Endothelial cell of umbilical vein (primary cell): ENCODE measurements at regions not wholly inside any gene's neighbourhood (a gene's known extent, or its start where the extent isn't known, plus 50 kb on each side); places are given as distances from the start of the nearest gene placed in this dataset.

ENCODE experiments used
- BruUV-seq: library from RNA; stranded (reverse); fragments of 400-500 nt; replicated peaks from 2 replicates; lab custom pipeline; 2021; lab: Mats Ljungman, UMichigan
- CTCF ChIA-PET: fragments of 300-600, 350-600 bp; sonication (Branson Sonifier 250); formaldehyde crosslinking; loops from one replicate; lab custom pipeline; 2021; ENCODE audit warnings: antibody characterized with exemption, inconsistent platforms; lab: Charles Lee
- POLR2A ChIA-PET: fragments of 300-600, 350-600 bp; sonication (Branson Sonifier 250); formaldehyde crosslinking; loops from one replicate; lab custom pipeline; 2021; ENCODE audit warnings: antibody characterized with exemption, inconsistent platforms; lab: Charles Lee
- DNase-seq: peaks from one replicate; pipeline ENCODE4 v3.0.0-alpha.2; 2011; ENCODE audit warnings: low read depth, low spot score
- FAIRE-seq: peaks from 2 replicates; lab custom pipeline; 2011; peaks lifted over from hg19 to GRCh38; lab: Jason Lieb, UNC
- H2AFZ ChIP-seq: 2 replicates; pipeline ENCODE4 v1.6.0; 2012; ENCODE audit warnings: low read depth, low read length, control low read depth, inconsistent platforms
- H3K27ac ChIP-seq: 2 replicates; pipeline ENCODE4 v1.5.1; 2011; ENCODE audit warnings: low read depth, mild to moderate bottlenecking, control low read depth, low read length, moderate library complexity; ENCODE audit not compliant: insufficient read depth
- H3K27me3 ChIP-seq, 2 experiments: 2 replicates each; pipeline versions ENCODE4 v1.6.0 to v1.6.1; 2011; ENCODE audit warnings: low read length in 2 of 2, mixed read lengths in 1 of 2; ENCODE audit not compliant: control insufficient read depth in 2 of 2, insufficient read depth in 2 of 2
- H3K36me3 ChIP-seq, 2 experiments: 2 replicates in 1 of 2; 3 replicates in 1 of 2; pipeline ENCODE4 v1.5.1; 2011; ENCODE audit warnings: low read length in 2 of 2, mild to moderate bottlenecking in 1 of 2, moderate library complexity in 1 of 2; ENCODE audit not compliant: control insufficient read depth in 2 of 2, insufficient read depth in 2 of 2; ENCODE audit errors: extremely low read depth in 1 of 2
- H3K4me1 ChIP-seq: 3 replicates; pipeline ENCODE4 v1.5.1; 2011; ENCODE audit warnings: mild to moderate bottlenecking, low read length; ENCODE audit not compliant: control insufficient read depth, insufficient read depth; ENCODE audit errors: extremely low read depth
- H3K4me2 ChIP-seq: 2 replicates; pipeline ENCODE4 v1.6.1; 2011; ENCODE audit warnings: low read length, control low read depth, mixed read lengths; ENCODE audit not compliant: insufficient read depth
- H3K4me3 ChIP-seq, 3 experiments: fragments of 200-600 bp in 1 of 3; sonication (generic), shearing (Covaris generic) in 1 of 3; replicated peaks in 1 of 3; 2 replicates each; pipeline ENCODE4 v1.5.1; 2011 to 2016; ENCODE audit warnings: control low read depth in 3 of 3, low read length in 3 of 3, mild to moderate bottlenecking in 2 of 3, inconsistent platforms in 1 of 3, low read depth in 1 of 3, moderate library complexity in 1 of 3; ENCODE audit not compliant: insufficient read depth in 1 of 3
- H3K79me2 ChIP-seq: 2 replicates; pipeline ENCODE4 v1.6.0; 2012; ENCODE audit warnings: low read length, inconsistent platforms; ENCODE audit not compliant: control insufficient read depth, insufficient read depth
- H3K9ac ChIP-seq: replicated peaks from 2 replicates; pipeline ENCODE3; 2011; ENCODE audit warnings: low read length, control low read depth; ENCODE audit not compliant: insufficient read depth; ENCODE audit errors: extremely low read depth
- H3K9me1 ChIP-seq: replicated peaks from 3 replicates; pipeline ENCODE4 v1.6.0; 2011; ENCODE audit warnings: mild to moderate bottlenecking, low read length; ENCODE audit not compliant: control insufficient read depth, insufficient read depth; ENCODE audit errors: extremely low read depth
- H3K9me3 ChIP-seq: replicated peaks from 2 replicates; pipeline ENCODE4 v1.5.1; 2012; ENCODE audit warnings: low read length, inconsistent platforms; ENCODE audit not compliant: control insufficient read depth, insufficient read depth
- H4K20me1 ChIP-seq: replicated peaks from 2 replicates; pipeline ENCODE3; 2011; ENCODE audit warnings: mild to moderate bottlenecking, low read length; ENCODE audit not compliant: control insufficient read depth, insufficient read depth; ENCODE audit errors: extremely low read depth
- CTCF ChIP-seq, 2 donors: IDR thresholded peaks; 1 replicate in 1 of 2; 2 replicates in 1 of 2; pipeline ENCODE4 v1.5.1; 2011; ENCODE audit warnings: low read length in 2 of 2, mild to moderate bottlenecking in 2 of 2, moderate library complexity in 2 of 2, control low read depth in 1 of 2, inconsistent platforms in 1 of 2, low read depth in 1 of 2; ENCODE audit not compliant: insufficient read depth in 1 of 2; ENCODE audit errors: extremely low read depth in 1 of 2
- EZH2 ChIP-seq: IDR thresholded peaks from 2 replicates; pipeline ENCODE4 v1.6.1; 2012; ENCODE audit warnings: borderline replicate concordance, low read depth, mild to moderate bottlenecking, moderate library complexity, low read length, inconsistent platforms; ENCODE audit not compliant: severe bottlenecking
- FOS ChIP-seq: IDR thresholded peaks from 2 replicates; pipeline ENCODE4 v1.6.1; 2011; ENCODE audit warnings: mild to moderate bottlenecking, low read length, moderate library complexity, borderline replicate concordance; ENCODE audit not compliant: insufficient read depth
- GATA2 ChIP-seq: IDR thresholded peaks from 2 replicates; pipeline ENCODE4 v1.7.0; 2011; ENCODE audit warnings: low read depth, mild to moderate bottlenecking, moderate library complexity, mixed read lengths, low read length; ENCODE audit not compliant: insufficient read length, insufficient read depth
- JUN ChIP-seq: IDR thresholded peaks from 2 replicates; pipeline ENCODE4 v1.6.1; 2011; ENCODE audit warnings: borderline replicate concordance, low read depth; ENCODE audit not compliant: insufficient read length, insufficient read depth
- MAX ChIP-seq: IDR thresholded peaks from 2 replicates; pipeline ENCODE4 v1.6.1; 2011; ENCODE audit not compliant: insufficient read depth, insufficient read length
- MYC ChIP-seq: IDR thresholded peaks from one replicate; pipeline ENCODE4 v1.6.1; 2011; ENCODE audit warnings: mild to moderate bottlenecking, low read depth, low read length
- POLR2A ChIP-seq: IDR thresholded peaks from 2 replicates; pipeline ENCODE4 v1.6.1; 2012; ENCODE audit warnings: low read depth, mild to moderate bottlenecking, control low read depth, low read length
- POLR2AphosphoS5 ChIP-seq: IDR thresholded peaks from 2 replicates; pipeline ENCODE4 v1.6.1; 2012; ENCODE audit warnings: low read depth, mild to moderate bottlenecking, control low read depth, low read length, moderate library complexity; ENCODE audit not compliant: insufficient read depth
- dilution Hi-C: fragments of 300-500 bp; cut with MboI; formaldehyde crosslinking; loops from one replicate; pipeline ENCODE4 v1.15.0; 2019; ENCODE audit warnings: low sequenced_read_pairs; ENCODE audit not compliant: extremely low pct_ligation_motif_present
- intact Hi-C: fragments of 100-400 bp; cut with micrococcal nuclease; formaldehyde crosslinking; loops from one replicate; pipeline ENCODE4 v1.10.0; 2022

- Histone ChIP-seq H4K20me1 (no peaks in the 10 kb centered on the region), H3K4me3 (no peak overlapping the region), H3K79me2 (no peaks in the 10 kb centered on the region), H3K36me3 (no peaks in the 10 kb centered on the region), H3K9me1 (no peaks in the 10 kb centered on the region), H3K27me3 (peaks cover 12 to 41% of the 10 kb centered on the region in 2 experiments), H3K4me1 (no peaks in the 10 kb centered on the region), H3K9me3 (no peaks in the 10 kb centered on the region), H3K9ac (no peak overlapping the region), H3K4me2 (no peak overlapping the region), H3K27ac (no peak overlapping the region), H2AFZ (no peak overlapping the region)
- intact Hi-C loops = no loop called here
- BruUV-seq = no TSS peak
- FAIRE-seq (no peak), DNase-seq (no peak)
- dilution Hi-C loops = no loop called here
- CTCF ChIA-PET = no interaction called here
- TF ChIP-seq POLR2A (no peak), EZH2 (no peak), CTCF (IDR thresholded peaks at IDR 0.05; ENCODE audit: extremely low read depth in 1 of 2, insufficient read depth in 1 of 2, low read depth in 1 of 2, low read length in 2 of 2) (no peak), GATA2 (no peak), JUN (no peak), MYC (no peak), MAX (no peak), FOS (no peak), POLR2AphosphoS5 (no peak)
- POLR2A ChIA-PET = no interaction called here
Observed at GRCh38 chr12:69085852-69086251, 152.9 kb upstream of the CPM start.
